AG09319 (cell line): ENCODE measurements at regions not wholly inside any gene's neighbourhood (a gene's known extent, or its start where the extent isn't known, plus 50 kb on each side); places are given as distances from the start of the nearest gene placed in this dataset.

Source experiments
- DNase-seq: peaks from one replicate; pipeline ENCODE4 v3.0.0-alpha.2; 2010; ENCODE audit warnings: low read depth; ENCODE audit errors: extremely low read depth
- TF ChIP-seq, protein P1 (sequence below): IDR thresholded peaks from 2 replicates; pipeline ENCODE4 v1.5.1; 2011; ENCODE audit warnings: low read depth, mild to moderate bottlenecking, inconsistent platforms, low read length, moderate library complexity

- no peak for DNase-seq
- TF ChIP-seq, protein P1, sequence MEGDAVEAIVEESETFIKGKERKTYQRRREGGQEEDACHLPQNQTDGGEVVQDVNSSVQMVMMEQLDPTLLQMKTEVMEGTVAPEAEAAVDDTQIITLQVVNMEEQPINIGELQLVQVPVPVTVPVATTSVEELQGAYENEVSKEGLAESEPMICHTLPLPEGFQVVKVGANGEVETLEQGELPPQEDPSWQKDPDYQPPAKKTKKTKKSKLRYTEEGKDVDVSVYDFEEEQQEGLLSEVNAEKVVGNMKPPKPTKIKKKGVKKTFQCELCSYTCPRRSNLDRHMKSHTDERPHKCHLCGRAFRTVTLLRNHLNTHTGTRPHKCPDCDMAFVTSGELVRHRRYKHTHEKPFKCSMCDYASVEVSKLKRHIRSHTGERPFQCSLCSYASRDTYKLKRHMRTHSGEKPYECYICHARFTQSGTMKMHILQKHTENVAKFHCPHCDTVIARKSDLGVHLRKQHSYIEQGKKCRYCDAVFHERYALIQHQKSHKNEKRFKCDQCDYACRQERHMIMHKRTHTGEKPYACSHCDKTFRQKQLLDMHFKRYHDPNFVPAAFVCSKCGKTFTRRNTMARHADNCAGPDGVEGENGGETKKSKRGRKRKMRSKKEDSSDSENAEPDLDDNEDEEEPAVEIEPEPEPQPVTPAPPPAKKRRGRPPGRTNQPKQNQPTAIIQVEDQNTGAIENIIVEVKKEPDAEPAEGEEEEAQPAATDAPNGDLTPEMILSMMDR: no peak
These were observed 89.9 kb downstream of the CD83 start for GRCh38 chr6:14207448-14207847.

- TF ChIP-seq, protein P1: no peak
- DNase-seq: no peak
These were observed 91.4 kb downstream of the CD83 start for GRCh38 chr6:14209000-14209399.

DNA sequence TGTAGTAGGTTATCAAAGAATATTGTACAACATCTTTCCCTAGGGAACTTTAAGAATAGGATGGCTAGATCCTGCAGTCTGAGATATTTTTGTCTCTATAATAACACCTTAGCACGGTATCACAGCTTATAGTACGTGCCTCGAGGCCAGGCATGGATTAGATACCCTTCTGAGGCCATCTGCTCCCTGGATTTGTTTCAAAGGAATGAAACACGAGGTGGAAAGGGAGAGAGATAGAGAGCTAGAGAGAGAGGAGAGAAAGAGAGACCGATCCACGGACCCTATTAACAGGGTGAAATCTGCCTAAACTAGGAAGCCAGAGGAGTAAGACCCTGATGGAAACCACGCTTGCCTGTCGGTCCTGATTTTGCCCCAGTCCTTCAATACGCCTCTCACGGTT, 92.5 kb downstream of the CD83 start:
- no peak for DNase-seq
- TF ChIP-seq, protein P1: no peak

DNA sequence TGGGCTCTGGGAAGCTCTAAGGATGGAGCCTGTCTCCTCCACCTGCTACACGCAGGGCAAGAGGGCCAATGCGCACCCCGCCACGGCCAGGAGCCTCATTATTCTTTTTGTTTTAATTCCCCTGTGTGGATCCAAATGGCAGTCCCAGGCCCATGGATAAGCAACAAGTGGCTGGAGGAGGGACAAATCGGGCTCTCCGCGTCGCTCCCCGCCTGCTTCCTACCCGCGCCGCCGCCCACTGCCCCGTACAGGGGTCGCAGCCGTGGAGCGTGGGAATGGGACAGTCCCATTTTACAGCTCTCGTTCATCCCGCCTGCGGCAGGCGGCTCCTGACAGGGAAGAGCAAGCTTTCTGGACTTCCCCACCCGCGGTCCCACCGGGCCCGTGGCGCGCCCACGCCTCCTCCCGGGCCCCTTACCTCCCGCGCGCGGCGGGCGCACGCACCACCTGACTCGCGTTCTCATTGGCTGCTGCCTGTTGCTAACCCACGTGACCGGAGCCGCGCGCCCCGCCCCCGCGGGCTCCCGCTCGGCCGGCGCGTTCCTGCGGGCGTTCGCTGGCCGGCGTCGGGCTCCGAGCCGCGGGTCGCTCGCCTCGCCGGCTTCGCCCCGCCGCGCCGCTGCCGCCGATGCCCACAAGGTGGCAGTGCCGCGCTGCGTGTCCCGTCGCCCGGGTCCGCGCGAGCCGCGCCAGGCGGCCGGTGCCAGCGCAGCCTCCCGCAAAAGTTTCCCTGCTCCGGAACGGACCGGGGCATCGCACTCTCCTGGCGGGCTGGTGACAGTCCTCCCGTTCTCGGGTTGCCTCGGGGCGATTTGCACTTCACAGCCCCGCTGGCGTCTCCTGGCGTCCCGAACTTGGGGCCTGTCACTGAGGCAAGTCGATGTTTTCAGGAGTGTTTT, 93.3 kb downstream of the CD83 start:
- TF ChIP-seq, protein P1: peak; percentile 29
- DNase-seq: peak; percentile 72

- no peak for DNase-seq
- TF ChIP-seq, protein P1: no peak
These were observed 94.0 kb downstream of the CD83 start for GRCh38 chr6:14211562-14211942.

GRCh38 chr6:14212020-14212419, 94.4 kb downstream of the CD83 start:
- TF ChIP-seq, protein P1: no peak

DNA sequence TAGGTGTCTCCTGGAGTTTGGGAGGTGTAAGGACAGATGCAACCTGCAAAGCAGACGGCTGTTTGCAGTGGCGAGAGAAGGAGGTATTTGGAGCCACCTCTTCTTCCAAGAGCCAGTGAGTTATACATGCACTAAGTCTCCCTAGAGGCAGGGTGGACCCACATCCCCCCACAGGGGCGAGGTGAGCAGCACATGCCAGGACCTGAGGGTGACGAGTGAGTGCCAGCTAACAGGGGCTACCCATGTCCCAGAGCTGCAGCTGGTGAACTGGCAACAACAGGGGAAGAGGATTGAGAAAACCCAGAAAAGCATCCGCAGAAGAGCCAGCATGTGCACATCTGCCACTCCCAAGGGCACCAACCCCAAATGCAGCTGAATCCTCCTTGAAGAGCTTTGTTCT, 95.1 kb downstream of the CD83 start:
- TF ChIP-seq, protein P1: no peak

More at GRCh38 chr6:14212020-14212419, 94.4 kb downstream of the CD83 start:
- DNase-seq: no peak

More for the DNA sequence above, 95.1 kb downstream of the CD83 start:
- no peak for DNase-seq
